GM23338 (cell line): ENCODE measurements at regions not wholly inside any gene's neighbourhood (a gene's known extent, or its start where the extent isn't known, plus 50 kb on each side); places are given as distances from the start of the nearest gene placed in this dataset.

Experiments
- ATAC-seq: fragments of 200-7000 bp; cut with Tn5 transposase; 3 replicates; pipeline ENCODE4 v1.9.1; 2020
- DNase-seq: peaks from one replicate; pipeline ENCODE4 v3.0.0-alpha.2; 2015; ENCODE audit warnings: low spot score
- H2AFZ ChIP-seq: fragments of 200-600 bp; sonication (generic); 2 replicates; pipeline ENCODE4 v1.8.0; 2016; ENCODE audit warnings: antibody characterized with exemption, mild to moderate bottlenecking, moderate library complexity
- H3F3A ChIP-seq: fragments of 200-600 bp; sonication (generic); replicated peaks from 2 replicates; pipeline ENCODE4 v1.8.0; 2017; ENCODE audit warnings: antibody characterized with exemption, mixed run types, low read depth
- H3K27ac ChIP-seq: fragments of 200-600 bp; sonication (generic); 2 replicates; pipeline ENCODE4 v1.6.1; 2016; ENCODE audit warnings: low read depth
- H3K27me3 ChIP-seq: fragments of 200-600 bp; sonication (generic); 2 replicates; pipeline ENCODE4 v1.8.0; 2016; ENCODE audit warnings: mild to moderate bottlenecking, mixed run types, moderate library complexity; ENCODE audit not compliant: insufficient read depth
- H3K36me3 ChIP-seq: fragments of 200-600 bp; sonication (generic); 2 replicates; pipeline ENCODE4 v1.8.0; 2016; ENCODE audit warnings: mild to moderate bottlenecking; ENCODE audit not compliant: insufficient read depth
- H3K4me1 ChIP-seq: fragments of 200-600 bp; sonication (generic); 2 replicates; pipeline ENCODE4 v1.8.0; 2016; ENCODE audit warnings: mild to moderate bottlenecking, moderate library complexity; ENCODE audit not compliant: insufficient read depth
- H3K4me2 ChIP-seq: fragments of 200-600 bp; sonication (generic); 2 replicates; pipeline ENCODE4 v1.7.1; 2017; ENCODE audit warnings: mixed run types
- H3K4me3 ChIP-seq: fragments of 200-600 bp; sonication (generic); 2 replicates; pipeline ENCODE4 v1.6.1; 2016; ENCODE audit warnings: mixed run types
- H3K79me2 ChIP-seq: fragments of 200-600 bp; sonication (generic); replicated peaks from 2 replicates; pipeline ENCODE4 v1.8.0; 2017; ENCODE audit warnings: mild to moderate bottlenecking; ENCODE audit not compliant: insufficient read depth
- H3K9me2 ChIP-seq: fragments of 200-600 bp; sonication (generic); 2 replicates; pipeline ENCODE4 v1.8.0; 2017; ENCODE audit not compliant: insufficient read depth
- H4K20me1 ChIP-seq: fragments of 200-600 bp; sonication (generic); replicated peaks from 2 replicates; pipeline ENCODE4 v1.8.0; 2017; ENCODE audit warnings: mild to moderate bottlenecking; ENCODE audit not compliant: insufficient read depth
- H3K27ac Mint-ChIP-seq: 2 replicates; pipeline ENCODE4 v1.8.0; 2020; ENCODE audit warnings: inconsistent platforms, mild to moderate bottlenecking, moderate library complexity, mixed read lengths
- H3K27me3 Mint-ChIP-seq: 3 replicates; pipeline ENCODE4 v1.8.0; 2022; ENCODE audit warnings: low read depth, mild to moderate bottlenecking, moderate library complexity, mixed read lengths, inconsistent platforms; ENCODE audit not compliant: insufficient read depth, poor library complexity
- H3K36me3 Mint-ChIP-seq: 3 replicates; pipeline ENCODE4 v1.8.0; 2021; ENCODE audit warnings: low read depth, mild to moderate bottlenecking, inconsistent platforms, moderate library complexity, mixed read lengths
- H3K4me1 Mint-ChIP-seq: 3 replicates; pipeline ENCODE4 v1.8.0; 2020; ENCODE audit warnings: mild to moderate bottlenecking, inconsistent platforms, mixed read lengths
- H3K4me3 Mint-ChIP-seq: 3 replicates; pipeline ENCODE4 v1.8.0; 2021; ENCODE audit warnings: moderate library complexity, mild to moderate bottlenecking, inconsistent platforms, mixed read lengths
- H3K9me3 Mint-ChIP-seq: 3 replicates; pipeline ENCODE4 v1.8.0; 2020; ENCODE audit warnings: moderate library complexity, mild to moderate bottlenecking, inconsistent platforms, mixed read lengths
- CREB1 ChIP-seq: fragments of 250-450 bp; sonication (Bioruptor Pico); IDR thresholded peaks from 2 replicates; pipeline ENCODE4 v1.5.0; 2020; ENCODE audit warnings: low read depth, mild to moderate bottlenecking, moderate library complexity
- EZH2 ChIP-seq: fragments of 200-600 bp; sonication (generic); IDR thresholded peaks from one replicate; pipeline ENCODE4 v1.8.0; 2017; ENCODE audit warnings: antibody characterized with exemption, mild to moderate bottlenecking, low read depth; ENCODE audit not compliant: unreplicated experiment
- EZH2phosphoT487 ChIP-seq: fragments of 200-600 bp; sonication (generic); IDR thresholded peaks from one replicate; pipeline ENCODE4 v1.8.1; 2018; ENCODE audit warnings: antibody characterized with exemption; ENCODE audit not compliant: unreplicated experiment
- POLR2AphosphoS5 ChIP-seq: IDR thresholded peaks from 2 replicates; pipeline ENCODE4 v1.6.1; 2016; ENCODE audit warnings: antibody characterized with exemption, low read depth
- STAT1 ChIP-seq: IDR thresholded peaks from one replicate; pipeline ENCODE4 v1.6.1; 2016; ENCODE audit warnings: antibody characterized with exemption; ENCODE audit not compliant: unreplicated experiment
- ZNF331 ChIP-seq: fragments of 250-450 bp; sonication (Bioruptor Pico); IDR thresholded peaks from 2 replicates; pipeline ENCODE4 v1.5.0; 2020; ENCODE audit warnings: low read depth, mild to moderate bottlenecking, moderate library complexity
- TF ChIP-seq, protein P1 (sequence below): fragments of 250-450 bp; sonication (Bioruptor Pico); IDR thresholded peaks from 2 replicates; pipeline ENCODE4 v1.5.0; 2020; ENCODE audit warnings: mild to moderate bottlenecking, moderate library complexity
- TF ChIP-seq, protein P2 (sequence below): IDR thresholded peaks from 2 replicates; pipeline ENCODE4 v1.6.1; 2016; ENCODE audit warnings: antibody characterized with exemption
- TF ChIP-seq, protein P3 (sequence below), 2 experiments: fragments of 200-600 bp in 1 of 2; sonication (generic) in 1 of 2; conservative IDR thresholded peaks; 2 replicates each; pipeline versions ENCODE4 v1.5.1 to v1.6.1; 2016 to 2017; ENCODE audit warnings: antibody characterized with exemption in 2 of 2, low read depth in 2 of 2, mild to moderate bottlenecking in 2 of 2, moderate library complexity in 1 of 2
- TF ChIP-seq, protein P4 (sequence below): IDR thresholded peaks from one replicate; pipeline ENCODE4 v1.6.1; 2018; ENCODE audit warnings: antibody characterized with exemption; ENCODE audit not compliant: unreplicated experiment

DNA sequence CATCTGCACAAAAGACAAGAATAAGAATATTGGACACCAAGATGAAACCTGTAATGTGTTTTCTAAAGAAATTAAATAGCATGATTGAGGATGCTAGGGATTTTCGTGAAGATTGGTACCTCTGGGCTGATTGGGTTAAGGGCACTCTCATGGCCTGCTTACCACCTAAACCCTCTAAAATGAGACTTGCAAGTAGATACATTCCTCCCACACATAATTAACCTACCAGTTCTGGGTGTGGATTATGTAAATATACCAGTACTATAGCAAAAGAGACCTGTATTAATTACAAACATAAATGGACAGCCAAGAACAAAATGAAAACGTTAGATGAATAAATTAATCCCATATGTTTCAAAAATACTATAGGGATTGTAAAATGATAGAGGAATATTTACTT lies 1069.6 kb upstream of the B3GALT2 start (continued):
- TF ChIP-seq, protein P1, sequence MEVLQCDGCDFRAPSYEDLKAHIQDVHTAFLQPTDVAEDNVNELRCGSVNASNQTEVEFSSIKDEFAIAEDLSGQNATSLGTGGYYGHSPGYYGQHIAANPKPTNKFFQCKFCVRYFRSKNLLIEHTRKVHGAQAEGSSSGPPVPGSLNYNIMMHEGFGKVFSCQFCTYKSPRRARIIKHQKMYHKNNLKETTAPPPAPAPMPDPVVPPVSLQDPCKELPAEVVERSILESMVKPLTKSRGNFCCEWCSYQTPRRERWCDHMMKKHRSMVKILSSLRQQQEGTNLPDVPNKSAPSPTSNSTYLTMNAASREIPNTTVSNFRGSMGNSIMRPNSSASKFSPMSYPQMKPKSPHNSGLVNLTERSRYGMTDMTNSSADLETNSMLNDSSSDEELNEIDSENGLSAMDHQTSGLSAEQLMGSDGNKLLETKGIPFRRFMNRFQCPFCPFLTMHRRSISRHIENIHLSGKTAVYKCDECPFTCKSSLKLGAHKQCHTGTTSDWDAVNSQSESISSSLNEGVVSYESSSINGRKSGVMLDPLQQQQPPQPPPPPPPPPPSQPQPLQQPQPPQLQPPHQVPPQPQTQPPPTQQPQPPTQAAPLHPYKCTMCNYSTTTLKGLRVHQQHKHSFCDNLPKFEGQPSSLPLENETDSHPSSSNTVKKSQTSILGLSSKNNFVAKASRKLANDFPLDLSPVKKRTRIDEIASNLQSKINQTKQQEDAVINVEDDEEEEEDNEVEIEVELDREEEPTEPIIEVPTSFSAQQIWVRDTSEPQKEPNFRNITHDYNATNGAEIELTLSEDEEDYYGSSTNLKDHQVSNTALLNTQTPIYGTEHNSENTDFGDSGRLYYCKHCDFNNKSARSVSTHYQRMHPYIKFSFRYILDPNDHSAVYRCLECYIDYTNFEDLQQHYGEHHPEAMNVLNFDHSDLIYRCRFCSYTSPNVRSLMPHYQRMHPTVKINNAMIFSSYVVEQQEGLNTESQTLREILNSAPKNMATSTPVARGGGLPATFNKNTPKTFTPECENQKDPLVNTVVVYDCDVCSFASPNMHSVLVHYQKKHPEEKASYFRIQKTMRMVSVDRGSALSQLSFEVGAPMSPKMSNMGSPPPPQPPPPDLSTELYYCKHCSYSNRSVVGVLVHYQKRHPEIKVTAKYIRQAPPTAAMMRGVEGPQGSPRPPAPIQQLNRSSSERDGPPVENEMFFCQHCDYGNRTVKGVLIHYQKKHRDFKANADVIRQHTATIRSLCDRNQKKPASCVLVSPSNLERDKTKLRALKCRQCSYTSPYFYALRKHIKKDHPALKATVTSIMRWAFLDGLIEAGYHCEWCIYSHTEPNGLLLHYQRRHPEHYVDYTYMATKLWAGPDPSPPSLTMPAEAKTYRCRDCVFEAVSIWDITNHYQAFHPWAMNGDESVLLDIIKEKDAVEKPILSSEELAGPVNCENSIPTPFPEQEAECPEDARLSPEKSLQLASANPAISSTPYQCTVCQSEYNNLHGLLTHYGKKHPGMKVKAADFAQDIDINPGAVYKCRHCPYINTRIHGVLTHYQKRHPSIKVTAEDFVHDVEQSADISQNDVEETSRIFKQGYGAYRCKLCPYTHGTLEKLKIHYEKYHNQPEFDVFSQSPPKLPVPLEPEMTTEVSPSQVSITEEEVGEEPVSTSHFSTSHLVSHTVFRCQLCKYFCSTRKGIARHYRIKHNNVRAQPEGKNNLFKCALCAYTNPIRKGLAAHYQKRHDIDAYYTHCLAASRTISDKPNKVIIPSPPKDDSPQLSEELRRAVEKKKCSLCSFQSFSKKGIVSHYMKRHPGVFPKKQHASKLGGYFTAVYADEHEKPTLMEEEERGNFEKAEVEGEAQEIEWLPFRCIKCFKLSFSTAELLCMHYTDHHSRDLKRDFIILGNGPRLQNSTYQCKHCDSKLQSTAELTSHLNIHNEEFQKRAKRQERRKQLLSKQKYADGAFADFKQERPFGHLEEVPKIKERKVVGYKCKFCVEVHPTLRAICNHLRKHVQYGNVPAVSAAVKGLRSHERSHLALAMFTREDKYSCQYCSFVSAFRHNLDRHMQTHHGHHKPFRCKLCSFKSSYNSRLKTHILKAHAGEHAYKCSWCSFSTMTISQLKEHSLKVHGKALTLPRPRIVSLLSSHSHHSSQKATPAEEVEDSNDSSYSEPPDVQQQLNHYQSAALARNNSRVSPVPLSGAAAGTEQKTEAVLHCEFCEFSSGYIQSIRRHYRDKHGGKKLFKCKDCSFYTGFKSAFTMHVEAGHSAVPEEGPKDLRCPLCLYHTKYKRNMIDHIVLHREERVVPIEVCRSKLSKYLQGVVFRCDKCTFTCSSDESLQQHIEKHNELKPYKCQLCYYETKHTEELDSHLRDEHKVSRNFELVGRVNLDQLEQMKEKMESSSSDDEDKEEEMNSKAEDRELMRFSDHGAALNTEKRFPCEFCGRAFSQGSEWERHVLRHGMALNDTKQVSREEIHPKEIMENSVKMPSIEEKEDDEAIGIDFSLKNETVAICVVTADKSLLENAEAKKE (CRISPR knock-in tag) = no peak
- no peak for TF ChIP-seq STAT1
- TF ChIP-seq ZNF331 (CRISPR knock-in tag) = no peak
- TF ChIP-seq, protein P2, sequence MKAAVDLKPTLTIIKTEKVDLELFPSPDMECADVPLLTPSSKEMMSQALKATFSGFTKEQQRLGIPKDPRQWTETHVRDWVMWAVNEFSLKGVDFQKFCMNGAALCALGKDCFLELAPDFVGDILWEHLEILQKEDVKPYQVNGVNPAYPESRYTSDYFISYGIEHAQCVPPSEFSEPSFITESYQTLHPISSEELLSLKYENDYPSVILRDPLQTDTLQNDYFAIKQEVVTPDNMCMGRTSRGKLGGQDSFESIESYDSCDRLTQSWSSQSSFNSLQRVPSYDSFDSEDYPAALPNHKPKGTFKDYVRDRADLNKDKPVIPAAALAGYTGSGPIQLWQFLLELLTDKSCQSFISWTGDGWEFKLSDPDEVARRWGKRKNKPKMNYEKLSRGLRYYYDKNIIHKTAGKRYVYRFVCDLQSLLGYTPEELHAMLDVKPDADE = no peak

DNA sequence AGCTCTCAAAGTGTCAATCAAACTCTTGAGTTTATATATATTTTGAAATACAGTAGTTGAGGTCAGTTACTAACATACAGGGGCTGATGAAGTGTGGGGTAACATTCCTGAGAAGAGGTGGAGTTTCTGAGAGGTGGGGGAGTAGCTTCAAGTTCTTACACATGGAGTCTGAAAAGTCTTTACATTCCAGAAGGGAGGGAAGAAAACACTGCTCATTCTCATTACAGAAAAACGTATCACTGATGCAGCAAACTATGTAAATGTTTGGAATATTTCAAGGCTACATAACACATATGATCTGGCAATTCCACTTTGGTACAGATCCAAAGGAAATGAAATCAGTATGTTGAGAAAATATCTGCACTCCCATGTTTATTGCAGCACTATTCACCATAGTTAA lies 1065.8 kb upstream of the B3GALT2 start:
- no peaks in the 10 kb centered on the region for H3K36me3 Mint-ChIP-seq
- H3K9me3 Mint-ChIP-seq = no peaks in the 10 kb centered on the region
- H3K79me2 ChIP-seq = no peaks in the 10 kb centered on the region
- H2AFZ ChIP-seq = no peak overlapping the region
- no peaks in the 10 kb centered on the region for H3K27me3 Mint-ChIP-seq
- H3K4me1 ChIP-seq = no peaks in the 10 kb centered on the region
- no peaks in the 10 kb centered on the region for H3F3A ChIP-seq
- H3K4me1 Mint-ChIP-seq = no peaks in the 10 kb centered on the region
- peaks cover 4% of the 10 kb centered on the region for H3K9me2 ChIP-seq
- H3K27me3 ChIP-seq = no peaks in the 10 kb centered on the region
- H3K36me3 ChIP-seq = no peaks in the 10 kb centered on the region
- no peaks in the 10 kb centered on the region for H4K20me1 ChIP-seq
- no peak overlapping the region for H3K4me2 ChIP-seq
- DNase-seq (no peak), ATAC-seq (no peak)
- H3K4me3 Mint-ChIP-seq = no peak overlapping the region
- H3K27ac Mint-ChIP-seq = no peak overlapping the region
- no peak overlapping the region for H3K27ac ChIP-seq
- no peak overlapping the region for H3K4me3 ChIP-seq
- TF ChIP-seq POLR2AphosphoS5 (no peak), ZNF331 (CRISPR knock-in tag) (no peak), CREB1 (CRISPR knock-in tag) (no peak), STAT1 (no peak), EZH2phosphoT487 (no peak), EZH2 (no peak)
- TF ChIP-seq, protein P2 = no peak
- TF ChIP-seq, protein P3, sequence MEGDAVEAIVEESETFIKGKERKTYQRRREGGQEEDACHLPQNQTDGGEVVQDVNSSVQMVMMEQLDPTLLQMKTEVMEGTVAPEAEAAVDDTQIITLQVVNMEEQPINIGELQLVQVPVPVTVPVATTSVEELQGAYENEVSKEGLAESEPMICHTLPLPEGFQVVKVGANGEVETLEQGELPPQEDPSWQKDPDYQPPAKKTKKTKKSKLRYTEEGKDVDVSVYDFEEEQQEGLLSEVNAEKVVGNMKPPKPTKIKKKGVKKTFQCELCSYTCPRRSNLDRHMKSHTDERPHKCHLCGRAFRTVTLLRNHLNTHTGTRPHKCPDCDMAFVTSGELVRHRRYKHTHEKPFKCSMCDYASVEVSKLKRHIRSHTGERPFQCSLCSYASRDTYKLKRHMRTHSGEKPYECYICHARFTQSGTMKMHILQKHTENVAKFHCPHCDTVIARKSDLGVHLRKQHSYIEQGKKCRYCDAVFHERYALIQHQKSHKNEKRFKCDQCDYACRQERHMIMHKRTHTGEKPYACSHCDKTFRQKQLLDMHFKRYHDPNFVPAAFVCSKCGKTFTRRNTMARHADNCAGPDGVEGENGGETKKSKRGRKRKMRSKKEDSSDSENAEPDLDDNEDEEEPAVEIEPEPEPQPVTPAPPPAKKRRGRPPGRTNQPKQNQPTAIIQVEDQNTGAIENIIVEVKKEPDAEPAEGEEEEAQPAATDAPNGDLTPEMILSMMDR (conservative IDR thresholded peaks at IDR 0.05; ENCODE audit: low read depth in 2 of 2) = no peak
- TF ChIP-seq, protein P4, sequence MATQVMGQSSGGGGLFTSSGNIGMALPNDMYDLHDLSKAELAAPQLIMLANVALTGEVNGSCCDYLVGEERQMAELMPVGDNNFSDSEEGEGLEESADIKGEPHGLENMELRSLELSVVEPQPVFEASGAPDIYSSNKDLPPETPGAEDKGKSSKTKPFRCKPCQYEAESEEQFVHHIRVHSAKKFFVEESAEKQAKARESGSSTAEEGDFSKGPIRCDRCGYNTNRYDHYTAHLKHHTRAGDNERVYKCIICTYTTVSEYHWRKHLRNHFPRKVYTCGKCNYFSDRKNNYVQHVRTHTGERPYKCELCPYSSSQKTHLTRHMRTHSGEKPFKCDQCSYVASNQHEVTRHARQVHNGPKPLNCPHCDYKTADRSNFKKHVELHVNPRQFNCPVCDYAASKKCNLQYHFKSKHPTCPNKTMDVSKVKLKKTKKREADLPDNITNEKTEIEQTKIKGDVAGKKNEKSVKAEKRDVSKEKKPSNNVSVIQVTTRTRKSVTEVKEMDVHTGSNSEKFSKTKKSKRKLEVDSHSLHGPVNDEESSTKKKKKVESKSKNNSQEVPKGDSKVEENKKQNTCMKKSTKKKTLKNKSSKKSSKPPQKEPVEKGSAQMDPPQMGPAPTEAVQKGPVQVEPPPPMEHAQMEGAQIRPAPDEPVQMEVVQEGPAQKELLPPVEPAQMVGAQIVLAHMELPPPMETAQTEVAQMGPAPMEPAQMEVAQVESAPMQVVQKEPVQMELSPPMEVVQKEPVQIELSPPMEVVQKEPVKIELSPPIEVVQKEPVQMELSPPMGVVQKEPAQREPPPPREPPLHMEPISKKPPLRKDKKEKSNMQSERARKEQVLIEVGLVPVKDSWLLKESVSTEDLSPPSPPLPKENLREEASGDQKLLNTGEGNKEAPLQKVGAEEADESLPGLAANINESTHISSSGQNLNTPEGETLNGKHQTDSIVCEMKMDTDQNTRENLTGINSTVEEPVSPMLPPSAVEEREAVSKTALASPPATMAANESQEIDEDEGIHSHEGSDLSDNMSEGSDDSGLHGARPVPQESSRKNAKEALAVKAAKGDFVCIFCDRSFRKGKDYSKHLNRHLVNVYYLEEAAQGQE = no peak
